Activated T-cell treated with anti-CD3 and anti-CD28 coated beads, Interleukin-2, amount 50 U/mL, for 4 hours (primary cell): ENCODE measurements at regions not wholly inside any gene's neighbourhood (a gene's known extent, or its start where the extent isn't known, plus 50 kb on each side); places are given as distances from the start of the nearest gene placed in this dataset.

Source experiments
- ATAC-seq, 2 donors: fragments of 200-7000 bp; cut with Tn5 transposase; one replicate each; pipeline ENCODE4 v1.10.0; 2021
- DNase-seq: peaks from one replicate; pipeline ENCODE4 v3.0.0-alpha.2; 2020
- H3K27me3 Mint-ChIP-seq: one replicate; pipeline ENCODE4 v1.8.0; 2021; ENCODE audit warnings: low read depth, mixed read lengths
- H3K36me3 Mint-ChIP-seq: one replicate; pipeline ENCODE4 v1.8.0; 2022; ENCODE audit warnings: mixed read lengths; ENCODE audit not compliant: insufficient read depth
- H3K4me1 Mint-ChIP-seq: one replicate; pipeline ENCODE4 v1.8.0; 2021; ENCODE audit warnings: low read depth, mixed read lengths
- H3K4me3 Mint-ChIP-seq: one replicate; pipeline ENCODE4 v1.8.0; 2021; ENCODE audit warnings: mild to moderate bottlenecking, moderate library complexity, mixed read lengths
- H3K9me3 Mint-ChIP-seq: one replicate; pipeline ENCODE4 v1.8.0; 2021; ENCODE audit warnings: mixed read lengths

GRCh38 chr6:4585682-4586468, 190.3 kb upstream of the CDYL start:
- H3K4me1 Mint-ChIP-seq: no peaks in the 10 kb centered on the region
- H3K4me3 Mint-ChIP-seq: no peak overlapping the region
- DNase-seq (no peak), ATAC-seq (no peak)
- H3K9me3 Mint-ChIP-seq: no peaks in the 10 kb centered on the region
- H3K27me3 Mint-ChIP-seq: peaks cover 1% of the 10 kb centered on the region
- H3K36me3 Mint-ChIP-seq: no peaks in the 10 kb centered on the region

- Mint-ChIP-seq H3K4me1 (no peaks in the 10 kb centered on the region), H3K27me3 (peaks cover 1% of the 10 kb centered on the region)
- no peak for ATAC-seq
Measured at GRCh38 chr6:4584801-4585200, 191.4 kb upstream of the CDYL start.

GRCh38 chr6:4582506-4583417, 193.4 kb upstream of the CDYL start:
- peaks cover 5% of the 10 kb centered on the region for H3K27me3 Mint-ChIP-seq
- no peak overlapping the region for H3K4me3 Mint-ChIP-seq
- H3K4me1 Mint-ChIP-seq: no peaks in the 10 kb centered on the region
- ATAC-seq (no peak), DNase-seq (no peak)
- no peaks in the 10 kb centered on the region for H3K9me3 Mint-ChIP-seq
- no peaks in the 10 kb centered on the region for H3K36me3 Mint-ChIP-seq

More at GRCh38 chr6:4584801-4585200, 191.4 kb upstream of the CDYL start:
- Mint-ChIP-seq H3K4me3 (no peak overlapping the region), H3K36me3 (no peaks in the 10 kb centered on the region), H3K9me3 (no peaks in the 10 kb centered on the region)
- no peak for DNase-seq

GRCh38 chr6:4581468-4582385, 194.5 kb upstream of the CDYL start:
- no peak for ATAC-seq
- H3K4me1 Mint-ChIP-seq: no peaks in the 10 kb centered on the region
- no peaks in the 10 kb centered on the region for H3K36me3 Mint-ChIP-seq

GRCh38 chr6:4580361-4580760, 195.8 kb upstream of the CDYL start:
- no peak overlapping the region for H3K4me3 Mint-ChIP-seq
- ATAC-seq (no peak), DNase-seq (no peak)
- no peaks in the 10 kb centered on the region for H3K36me3 Mint-ChIP-seq
- no peaks in the 10 kb centered on the region for H3K4me1 Mint-ChIP-seq
- no peaks in the 10 kb centered on the region for H3K9me3 Mint-ChIP-seq
- H3K27me3 Mint-ChIP-seq: peaks cover 15% of the 10 kb centered on the region

More at GRCh38 chr6:4581468-4582385, 194.5 kb upstream of the CDYL start:
- Mint-ChIP-seq H3K4me3 (no peak overlapping the region), H3K27me3 (peaks cover 6% of the 10 kb centered on the region), H3K9me3 (no peaks in the 10 kb centered on the region)
- no peak for DNase-seq

GRCh38 chr6:4577406-4577805, 198.8 kb upstream of the CDYL start:
- Mint-ChIP-seq H3K36me3 (no peaks in the 10 kb centered on the region), H3K27me3 (peaks cover 15% of the 10 kb centered on the region), H3K4me3 (no peak overlapping the region), H3K9me3 (no peaks in the 10 kb centered on the region), H3K4me1 (no peaks in the 10 kb centered on the region)
- DNase-seq: no peak
- no peak for ATAC-seq

- H3K36me3 Mint-ChIP-seq: no peaks in the 10 kb centered on the region
- no peak for ATAC-seq
- H3K4me1 Mint-ChIP-seq: no peaks in the 10 kb centered on the region
Measured at GRCh38 chr6:4575714-4576113, 200.5 kb upstream of the CDYL start.

GRCh38 chr6:4574007-4574406, 202.2 kb upstream of the CDYL start:
- Mint-ChIP-seq H3K9me3 (peaks cover 13% of the 10 kb centered on the region), H3K4me1 (no peaks in the 10 kb centered on the region), H3K36me3 (no peaks in the 10 kb centered on the region), H3K4me3 (no peak overlapping the region), H3K27me3 (peaks cover 15% of the 10 kb centered on the region)
- no peak for ATAC-seq
- no peak for DNase-seq

More at GRCh38 chr6:4575714-4576113, 200.5 kb upstream of the CDYL start:
- H3K9me3 Mint-ChIP-seq: peaks cover 9% of the 10 kb centered on the region
- H3K4me3 Mint-ChIP-seq: no peak overlapping the region
- DNase-seq: no peak
- H3K27me3 Mint-ChIP-seq: peaks cover 15% of the 10 kb centered on the region

GRCh38 chr6:4571011-4571410, 205.2 kb upstream of the CDYL start:
- ATAC-seq (no peak), DNase-seq (no peak)
- Mint-ChIP-seq H3K9me3 (peaks cover 13% of the 10 kb centered on the region), H3K27me3 (peaks cover 6% of the 10 kb centered on the region), H3K36me3 (no peaks in the 10 kb centered on the region), H3K4me1 (no peaks in the 10 kb centered on the region), H3K4me3 (no peak overlapping the region)

GRCh38 chr6:4568138-4568537, 208.1 kb upstream of the CDYL start:
- H3K4me3 Mint-ChIP-seq: no peak overlapping the region
- no peaks in the 10 kb centered on the region for H3K4me1 Mint-ChIP-seq
- ATAC-seq (no peak), DNase-seq (no peak)
- H3K36me3 Mint-ChIP-seq: no peaks in the 10 kb centered on the region
- no peaks in the 10 kb centered on the region for H3K27me3 Mint-ChIP-seq
- peaks cover 13% of the 10 kb centered on the region for H3K9me3 Mint-ChIP-seq

GRCh38 chr6:4567141-4567540, 209.1 kb upstream of the CDYL start:
- Mint-ChIP-seq H3K27me3 (no peaks in the 10 kb centered on the region), H3K4me3 (no peak overlapping the region), H3K36me3 (no peaks in the 10 kb centered on the region), H3K9me3 (peaks cover 13% of the 10 kb centered on the region), H3K4me1 (no peaks in the 10 kb centered on the region)
- DNase-seq (no peak), ATAC-seq (no peak)

GRCh38 chr6:4565301-4566250, 210.6 kb upstream of the CDYL start:
- Mint-ChIP-seq H3K4me1 (no peaks in the 10 kb centered on the region), H3K36me3 (no peaks in the 10 kb centered on the region), H3K4me3 (no peak overlapping the region), H3K9me3 (peaks cover 2% of the 10 kb centered on the region), H3K27me3 (peaks cover 2% of the 10 kb centered on the region)
- DNase-seq (no peak), ATAC-seq (no peak)

GRCh38 chr6:4564801-4565271, 211.4 kb upstream of the CDYL start:
- ATAC-seq (no peak), DNase-seq (no peak)
- H3K27me3 Mint-ChIP-seq: peaks cover 2% of the 10 kb centered on the region
- no peaks in the 10 kb centered on the region for H3K9me3 Mint-ChIP-seq
- H3K4me1 Mint-ChIP-seq: no peaks in the 10 kb centered on the region
- no peak overlapping the region for H3K4me3 Mint-ChIP-seq
- no peaks in the 10 kb centered on the region for H3K36me3 Mint-ChIP-seq
